Gastroesophageal sphincter (tissue), 4 donors: ENCODE measurements at regions not wholly inside any gene's neighbourhood (a gene's known extent, or its start where the extent isn't known, plus 50 kb on each side); places are given as distances from the start of the nearest gene placed in this dataset.

Experiments
- ATAC-seq: fragments of 150-250 bp; one replicate; pipeline ENCODE4 v1.9.1; 2016; ENCODE audit warnings: mild to moderate bottlenecking, moderate library complexity
- H3K27ac ChIP-seq, 4 donors: fragments of 200-600 bp; sonication (generic) in 3 of 4; 1 replicate in 3 of 4; 2 replicates in 1 of 4; pipeline ENCODE4 v1.5.1; 2016 to 2019
- H3K27me3 ChIP-seq: fragments of 200-600 bp; sonication (generic); one replicate; pipeline ENCODE4 v1.5.1; 2019
- H3K36me3 ChIP-seq, 2 donors: fragments of 200-600 bp; sonication (generic); one replicate each; pipeline ENCODE4 v1.5.1; 2019; ENCODE audit warnings: control low read depth in 1 of 2
- H3K4me1 ChIP-seq, 3 donors: fragments of 200-600 bp; sonication (generic); 1 replicate in 2 of 3; 2 replicates in 1 of 3; pipeline ENCODE4 v1.5.1; 2016 to 2019; ENCODE audit warnings: control low read depth in 2 of 3
- H3K4me3 ChIP-seq, 2 donors: fragments of 200-600 bp; sonication (generic); one replicate each; pipeline ENCODE4 v1.5.1; 2019; ENCODE audit warnings: mild to moderate bottlenecking in 1 of 2, moderate library complexity in 1 of 2
- H3K9me3 ChIP-seq, 3 donors: fragments of 200-600 bp; sonication (generic); one replicate each; pipeline ENCODE4 v1.5.1; 2017 to 2019; ENCODE audit warnings: control low read depth in 2 of 3
- CTCF ChIP-seq, 4 experiments: fragments of 200-600 bp in 2 of 4; fragments of 450-650 bp in 2 of 4; sonication (generic) in 1 of 4; IDR thresholded peaks; one replicate each; pipeline ENCODE4 v1.5.1; 2017 to 2019; ENCODE audit warnings: antibody characterized with exemption in 4 of 4, mild to moderate bottlenecking in 2 of 4, moderate library complexity in 2 of 4
- EP300 ChIP-seq: sonication (generic); formaldehyde crosslinking; IDR thresholded peaks from one replicate; pipeline ENCODE4 v1.6.1; 2017; ENCODE audit warnings: antibody characterized with exemption, mild to moderate bottlenecking
- POLR2A ChIP-seq, 2 donors: fragments of 450-650 bp; IDR thresholded peaks; one replicate each; pipeline ENCODE4 v1.6.1; 2017; ENCODE audit warnings: antibody characterized with exemption in 2 of 2, mild to moderate bottlenecking in 2 of 2, moderate library complexity in 1 of 2
- POLR2AphosphoS5 ChIP-seq: sonication (generic); formaldehyde crosslinking; IDR thresholded peaks from one replicate; pipeline ENCODE4 v1.6.1; 2017; ENCODE audit warnings: antibody characterized with exemption
- WGBS, 2 donors: methylation state at CpG; one replicate each; pipeline ENCODE4 v1.1.5; 2018; ENCODE audit warnings: low coverage in 1 of 2; 5-methylcytosine and 5-hydroxymethylcytosine counted together

- no peak for ATAC-seq
- 92 to 95% methylated on average over 4 to 7 of the region's 8 CpGs for WGBS, 2 donors
These were observed 510.0 kb downstream of the GBA3 start for GRCh38 chr4:23202712-23203247.

GRCh38 chr4:23194751-23195150 lies 502.0 kb downstream of the GBA3 start:
- Histone ChIP-seq H3K27ac (no peak overlapping the region), H3K9me3 (no peaks in the 10 kb centered on the region), H3K4me3 (no peak overlapping the region), H3K4me1 (no peaks in the 10 kb centered on the region), H3K27me3 (no peaks in the 10 kb centered on the region), H3K36me3 (no peaks in the 10 kb centered on the region)
- no peak for ATAC-seq
- no peak for TF ChIP-seq POLR2A (IDR thresholded peaks at IDR 0.05)
- TF ChIP-seq POLR2AphosphoS5: no peak
- TF ChIP-seq CTCF (IDR thresholded peaks at IDR 0.05): no peak
- no peak for TF ChIP-seq EP300

More at GRCh38 chr4:23202712-23203247, 510.0 kb downstream of the GBA3 start:
- no peak overlapping the region for H3K4me3 ChIP-seq
- H3K36me3 ChIP-seq: no peaks in the 10 kb centered on the region
- no peak overlapping the region for H3K27ac ChIP-seq
- H3K9me3 ChIP-seq: peaks cover 0 to 25% (median 0%) of the 10 kb centered on the region in 3 donors
- no peaks in the 10 kb centered on the region for H3K27me3 ChIP-seq
- H3K4me1 ChIP-seq: no peaks in the 10 kb centered on the region
- TF ChIP-seq EP300 (no peak), POLR2AphosphoS5 (no peak), POLR2A (IDR thresholded peaks at IDR 0.05) (no peak), CTCF (IDR thresholded peaks at IDR 0.05) (no peak)

GRCh38 chr4:23174179-23174578 lies 481.4 kb downstream of the GBA3 start:
- WGBS, 2 donors: 78 to 88% methylated on average over 2 of the region's 2 CpGs
- H3K36me3 ChIP-seq: no peaks in the 10 kb centered on the region

GRCh38 chr4:23171976-23172375 lies 479.2 kb downstream of the GBA3 start:
- no peak for ATAC-seq
- Histone ChIP-seq H3K36me3 (no peaks in the 10 kb centered on the region), H3K4me1 (no peaks in the 10 kb centered on the region), H3K27me3 (no peaks in the 10 kb centered on the region), H3K27ac (no peak overlapping the region), H3K4me3 (no peak overlapping the region), H3K9me3 (no peaks in the 10 kb centered on the region)
- WGBS, 2 donors: 42 to 50% methylated on average over 2 of the region's 2 CpGs
- TF ChIP-seq EP300: no peak
- TF ChIP-seq POLR2AphosphoS5: no peak
- no peak for TF ChIP-seq POLR2A (IDR thresholded peaks at IDR 0.05)
- no peak for TF ChIP-seq CTCF (IDR thresholded peaks at IDR 0.05)

More at GRCh38 chr4:23174179-23174578, 481.4 kb downstream of the GBA3 start:
- Histone ChIP-seq H3K27ac (no peak overlapping the region), H3K4me3 (no peak overlapping the region), H3K27me3 (no peaks in the 10 kb centered on the region), H3K9me3 (no peaks in the 10 kb centered on the region), H3K4me1 (no peaks in the 10 kb centered on the region)
- ATAC-seq: no peak
- TF ChIP-seq POLR2AphosphoS5 (no peak), EP300 (no peak), CTCF (IDR thresholded peaks at IDR 0.05) (no peak), POLR2A (IDR thresholded peaks at IDR 0.05) (no peak)

- Histone ChIP-seq H3K36me3 (no peaks in the 10 kb centered on the region), H3K4me3 (no peak overlapping the region), H3K4me1 (no peaks in the 10 kb centered on the region), H3K9me3 (no peaks in the 10 kb centered on the region), H3K27ac (no peak overlapping the region), H3K27me3 (no peaks in the 10 kb centered on the region)
- 44 to 47% methylated on average over 5 to 6 of the region's 6 CpGs for WGBS, 2 donors
- ATAC-seq: no peak
- TF ChIP-seq POLR2A (IDR thresholded peaks at IDR 0.05) (no peak), POLR2AphosphoS5 (no peak), EP300 (no peak), CTCF (IDR thresholded peaks at IDR 0.05) (no peak)
These were observed 477.0 kb downstream of the GBA3 start for GRCh38 chr4:23169608-23170311.
